ENCODE measurements at regions not wholly inside any gene's neighbourhood (a gene's known extent, or its start where the extent isn't known, plus 50 kb on each side); places are given as distances from the start of the nearest gene placed in this dataset.
A peak's percentile ranks its signal among the peaks of the same experiment; 100 is the strongest.

GRCh38 chr5:74206579-74207550 is 433.7 kb downstream of the ENC1 start:
- peak; percentile 82 for DNase-seq (ENCODE audit: low read depth)
- TF ChIP-seq, protein P1, sequence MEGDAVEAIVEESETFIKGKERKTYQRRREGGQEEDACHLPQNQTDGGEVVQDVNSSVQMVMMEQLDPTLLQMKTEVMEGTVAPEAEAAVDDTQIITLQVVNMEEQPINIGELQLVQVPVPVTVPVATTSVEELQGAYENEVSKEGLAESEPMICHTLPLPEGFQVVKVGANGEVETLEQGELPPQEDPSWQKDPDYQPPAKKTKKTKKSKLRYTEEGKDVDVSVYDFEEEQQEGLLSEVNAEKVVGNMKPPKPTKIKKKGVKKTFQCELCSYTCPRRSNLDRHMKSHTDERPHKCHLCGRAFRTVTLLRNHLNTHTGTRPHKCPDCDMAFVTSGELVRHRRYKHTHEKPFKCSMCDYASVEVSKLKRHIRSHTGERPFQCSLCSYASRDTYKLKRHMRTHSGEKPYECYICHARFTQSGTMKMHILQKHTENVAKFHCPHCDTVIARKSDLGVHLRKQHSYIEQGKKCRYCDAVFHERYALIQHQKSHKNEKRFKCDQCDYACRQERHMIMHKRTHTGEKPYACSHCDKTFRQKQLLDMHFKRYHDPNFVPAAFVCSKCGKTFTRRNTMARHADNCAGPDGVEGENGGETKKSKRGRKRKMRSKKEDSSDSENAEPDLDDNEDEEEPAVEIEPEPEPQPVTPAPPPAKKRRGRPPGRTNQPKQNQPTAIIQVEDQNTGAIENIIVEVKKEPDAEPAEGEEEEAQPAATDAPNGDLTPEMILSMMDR (IDR thresholded peaks at IDR 0.05; ENCODE audit: low read length, missing control alignments), result no peak
- H3K4me3 ChIP-seq (replicated peaks; ENCODE audit: low read depth, low read length), result no peak overlapping the region

- TF ChIP-seq, protein P1 (IDR thresholded peaks at IDR 0.05; ENCODE audit: low read length, missing control alignments), result no peak
- DNase-seq (ENCODE audit: low read depth), result no peak
- no peak overlapping the region for H3K4me3 ChIP-seq (replicated peaks; ENCODE audit: low read depth, low read length)
Observed at GRCh38 chr5:74205767-74206578, 434.6 kb downstream of the ENC1 start.

DNA sequence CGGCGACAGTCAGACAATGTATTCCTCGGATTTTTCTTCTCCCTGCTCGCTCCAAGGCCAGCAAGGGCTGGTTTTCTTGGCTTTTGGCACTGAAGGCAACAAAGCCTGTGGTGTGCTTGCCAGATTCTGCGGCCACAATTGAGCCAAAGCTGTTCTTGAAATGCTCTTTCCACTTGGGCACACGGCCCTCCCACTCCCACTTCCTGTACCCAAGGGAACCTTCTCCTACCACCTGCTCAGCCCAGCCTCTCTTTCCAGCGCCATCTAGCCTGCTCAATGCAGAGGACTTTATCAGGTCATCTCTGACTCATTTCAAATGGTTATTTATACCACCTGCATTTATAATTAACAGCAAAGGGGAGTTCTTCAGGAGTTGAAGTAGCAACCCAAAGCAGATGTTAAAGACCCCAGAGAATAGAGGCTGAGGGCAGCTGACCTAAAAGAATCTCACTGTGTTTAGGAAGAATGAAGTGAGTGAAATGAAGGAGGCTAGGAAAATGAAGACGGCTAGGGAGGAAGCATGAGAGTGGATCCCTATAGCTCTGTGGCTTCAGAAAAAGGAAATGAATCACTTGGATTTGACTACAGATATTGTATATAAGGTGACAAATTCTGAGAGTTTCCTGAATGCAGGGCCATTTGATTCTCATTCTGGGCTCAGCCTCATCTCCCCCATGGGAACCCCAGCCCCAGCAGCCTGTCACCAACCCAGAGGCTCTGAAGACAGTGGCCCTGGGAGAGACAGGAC is 439.0 kb downstream of the ENC1 start:
- DNase-seq (ENCODE audit: low read depth), result peak; percentile 46
- TF ChIP-seq, protein P1 (IDR thresholded peaks at IDR 0.05; ENCODE audit: low read length, missing control alignments), result no peak
- no peak overlapping the region for H3K4me3 ChIP-seq (replicated peaks; ENCODE audit: low read depth, low read length)

GRCh38 chr5:74200560-74200959 is 440.0 kb downstream of the ENC1 start:
- TF ChIP-seq, protein P1 (IDR thresholded peaks at IDR 0.05; ENCODE audit: low read length, missing control alignments), result no peak
- no peak for DNase-seq (ENCODE audit: low read depth)
- no peak overlapping the region for H3K4me3 ChIP-seq (replicated peaks; ENCODE audit: low read depth, low read length)

DNA sequence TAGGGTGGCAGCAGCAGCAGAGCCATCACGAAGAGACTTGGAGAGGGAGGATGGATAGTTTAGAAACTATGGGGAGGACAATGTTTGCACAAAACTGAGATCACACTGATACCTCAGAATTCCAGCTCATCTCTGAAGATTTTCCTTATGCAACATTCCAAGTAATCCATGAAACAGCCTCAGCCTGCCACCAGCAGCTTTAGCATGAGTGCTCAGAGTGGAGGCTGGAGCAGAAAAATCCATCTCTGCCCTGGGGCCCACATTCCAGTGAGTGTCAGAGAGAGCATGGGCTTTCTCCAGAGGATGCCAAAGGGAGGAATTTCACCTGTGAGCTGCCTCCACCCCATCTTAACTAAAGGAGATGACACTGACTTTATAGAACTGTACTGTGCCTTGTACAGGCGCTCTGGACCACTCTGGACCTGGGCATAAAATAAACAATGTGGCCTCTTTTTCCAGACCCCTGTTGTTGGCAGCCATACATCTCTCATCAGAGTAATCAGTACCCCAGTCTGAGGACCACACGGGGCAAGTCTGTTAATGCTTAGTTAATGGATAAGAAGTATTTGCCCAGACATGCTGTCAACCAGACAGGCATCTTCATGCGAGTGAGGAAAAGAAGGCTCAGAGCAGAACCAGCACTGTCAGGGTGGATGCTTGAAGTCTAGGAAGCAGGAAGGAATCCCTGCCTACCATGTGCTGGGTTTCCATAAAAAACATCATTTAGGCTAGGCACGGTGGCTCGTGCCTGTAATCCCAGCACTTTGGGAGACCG is 440.9 kb downstream of the ENC1 start:
- no peak overlapping the region for H3K4me3 ChIP-seq (replicated peaks; ENCODE audit: low read depth, low read length)
- TF ChIP-seq, protein P1 (IDR thresholded peaks at IDR 0.05; ENCODE audit: low read length, missing control alignments), result no peak
- no peak for DNase-seq (ENCODE audit: low read depth)

GRCh38 chr5:74199005-74199404 is 441.5 kb downstream of the ENC1 start:
- no peak overlapping the region for H3K4me3 ChIP-seq (replicated peaks; ENCODE audit: low read depth, low read length)
- TF ChIP-seq, protein P1 (IDR thresholded peaks at IDR 0.05; ENCODE audit: low read length, missing control alignments), result no peak
- DNase-seq (ENCODE audit: low read depth), result no peak
